HG02870 (cell line): ENCODE measurements at regions not wholly inside any gene's neighbourhood (a gene's known extent, or its start where the extent isn't known, plus 50 kb on each side); places are given as distances from the start of the nearest gene placed in this dataset.
"Not testable (repeated sequence)": the region's sequence is repeated elsewhere in the genome, so short reads cannot be mapped to it uniquely, and the experiment has no call there.

ENCODE experiments used
- ATAC-seq: cut with Tn5 transposase; IDR thresholded peaks from one replicate; pipeline ENCODE4 v1.9.1; 2021; ENCODE audit warnings: mild to moderate bottlenecking, moderate library complexity; ENCODE audit not compliant: unreplicated experiment

DNA sequence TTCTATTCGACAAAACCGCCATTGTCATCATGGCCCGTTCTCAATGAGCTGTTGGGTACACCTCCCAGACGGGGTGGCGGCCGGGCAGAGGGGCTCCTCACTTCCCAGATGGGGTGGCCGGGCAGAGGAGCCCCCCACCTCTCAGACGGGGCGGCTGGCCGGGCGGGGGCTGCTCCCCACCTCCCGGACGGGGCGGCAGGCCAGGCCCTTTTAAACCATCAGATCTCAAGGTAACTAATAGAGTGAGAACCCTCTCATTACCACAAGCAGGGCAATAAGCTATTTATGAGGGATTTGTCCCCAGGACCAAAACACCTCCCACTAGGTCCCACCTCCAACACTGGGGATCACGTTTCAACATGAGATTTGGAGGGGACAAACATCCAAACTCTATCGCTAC lies 571.5 kb downstream of the INSC start:
- not testable (repeated sequence) for ATAC-seq

DNA sequence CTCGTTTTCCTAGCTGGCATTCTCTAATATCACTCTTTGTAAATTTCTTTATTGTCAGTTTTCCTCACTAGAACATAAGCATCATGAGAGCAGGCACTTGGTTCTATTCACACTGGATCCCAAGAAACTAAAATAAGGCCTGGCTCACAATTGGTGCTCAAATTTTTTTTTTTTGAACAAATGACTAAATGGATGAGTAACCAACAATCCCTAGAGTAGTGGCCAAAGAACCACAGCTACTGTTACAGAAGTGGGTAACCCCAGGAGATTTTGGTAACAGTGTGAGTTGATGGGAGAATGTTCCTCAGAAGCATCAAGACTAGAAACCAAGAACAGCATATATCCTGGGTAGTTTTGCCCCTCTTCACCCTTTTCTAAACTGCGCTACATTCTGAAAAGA lies 572.6 kb downstream of the INSC start:
- ATAC-seq, result no peak

DNA sequence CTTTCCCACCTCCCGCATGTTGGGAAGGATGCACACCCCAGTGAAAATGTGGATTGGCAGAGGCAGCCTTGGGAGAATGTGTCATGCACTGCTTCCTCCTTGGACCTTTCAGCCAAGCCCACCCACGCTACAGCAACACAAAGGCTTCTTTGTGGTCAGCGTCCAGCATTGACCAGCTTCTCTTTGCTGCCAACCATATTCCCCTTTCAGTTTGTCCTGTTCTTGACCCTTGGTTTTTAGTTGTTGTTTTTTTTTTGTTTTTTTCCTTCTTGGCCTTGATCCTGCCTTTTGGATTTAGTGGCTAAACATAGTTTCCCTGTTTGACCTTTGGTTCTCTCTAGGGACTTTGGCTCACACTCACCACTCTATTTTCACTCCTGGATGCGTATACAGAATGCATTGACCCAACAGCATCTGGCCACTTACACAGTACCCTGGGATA lies 573.6 kb downstream of the INSC start:
- ATAC-seq, result no peak

DNA sequence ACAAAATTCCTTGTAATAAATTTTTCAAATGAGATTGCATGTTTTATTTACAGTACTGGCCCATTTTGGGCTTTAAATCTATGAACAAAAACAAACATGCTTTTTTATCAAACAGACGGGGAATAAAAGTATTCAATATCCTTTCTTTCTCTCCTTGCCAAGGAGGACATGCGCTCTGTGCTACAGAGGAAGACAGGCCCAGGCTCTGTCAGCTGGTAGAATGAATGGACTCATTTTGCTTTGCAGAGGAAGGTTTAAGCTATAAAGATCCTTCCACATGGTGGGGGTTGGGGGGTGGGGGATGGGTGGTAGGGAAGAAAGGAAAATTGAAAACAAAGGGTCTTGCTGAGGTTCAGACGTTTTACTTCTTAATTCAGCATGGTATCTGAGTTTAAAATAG lies 575.6 kb downstream of the INSC start:
- ATAC-seq, result no peak

DNA sequence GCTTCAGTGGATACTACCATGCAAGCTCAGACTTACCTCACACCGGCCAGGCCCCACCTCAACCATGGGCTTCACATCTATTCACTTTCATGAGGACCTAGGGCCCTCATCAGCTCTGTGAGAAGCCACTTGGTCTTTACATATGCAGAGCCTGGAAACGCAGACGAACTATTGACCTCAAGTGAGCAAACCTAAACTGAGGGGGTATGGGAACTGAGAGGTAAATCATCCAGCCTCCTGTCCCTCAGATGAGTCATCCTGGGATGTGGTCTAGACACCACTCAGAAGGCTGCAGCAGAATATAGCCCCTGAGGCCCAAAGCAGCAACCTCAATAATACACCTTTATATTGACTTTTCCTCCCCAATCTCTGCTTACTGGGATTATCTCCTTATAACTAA lies 578.0 kb downstream of the INSC start:
- peak; percentile 94 for ATAC-seq

DNA sequence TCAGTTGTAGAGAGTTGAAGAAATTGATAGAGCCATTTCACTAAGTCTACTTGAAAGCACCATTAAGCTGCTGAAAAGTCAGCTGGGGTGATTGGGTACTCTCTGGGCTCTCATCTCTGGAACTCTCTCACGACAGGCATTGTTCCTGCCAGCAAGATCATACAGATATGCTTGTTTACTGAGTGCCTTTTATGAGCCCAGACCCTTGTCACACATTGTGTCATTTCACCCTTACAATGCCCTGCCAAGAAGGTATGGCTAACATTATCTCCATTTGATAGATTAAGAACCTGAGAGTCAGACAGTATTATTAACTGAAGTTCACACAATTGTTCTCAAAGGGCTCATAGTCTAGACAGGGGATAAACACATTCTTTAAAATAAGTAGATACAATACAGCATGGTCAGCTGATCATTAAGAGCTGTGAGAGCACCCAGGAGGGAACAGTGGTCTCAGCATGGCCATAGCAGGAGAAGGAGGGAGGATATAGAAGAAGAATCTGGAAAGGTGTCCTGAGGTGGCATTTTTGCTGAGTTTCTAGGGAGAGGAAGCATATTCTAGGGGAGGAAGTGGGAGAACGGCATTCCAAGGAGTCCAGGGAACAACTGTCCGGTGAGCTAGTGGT lies 580.5 kb downstream of the INSC start:
- ATAC-seq, result no peak

DNA sequence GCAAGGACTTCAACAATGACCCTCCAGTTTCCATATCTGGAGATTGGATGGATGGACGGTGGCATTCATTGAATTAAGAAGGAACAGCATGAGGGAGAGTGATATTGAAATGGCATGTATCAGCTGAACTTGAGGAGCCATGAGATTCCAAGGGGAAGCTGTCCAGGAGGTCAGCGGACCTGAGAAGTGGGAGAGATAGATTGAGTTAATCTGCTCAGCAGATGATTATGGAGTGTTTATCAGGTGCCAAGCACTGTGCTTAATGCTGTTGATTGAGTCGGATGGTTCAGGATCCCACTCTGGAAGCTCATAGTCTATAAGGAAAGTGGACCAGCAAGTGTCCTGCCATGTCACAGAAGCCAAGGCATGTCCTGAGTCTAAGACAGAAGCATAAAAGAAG lies 581.3 kb downstream of the INSC start:
- no peak for ATAC-seq

DNA sequence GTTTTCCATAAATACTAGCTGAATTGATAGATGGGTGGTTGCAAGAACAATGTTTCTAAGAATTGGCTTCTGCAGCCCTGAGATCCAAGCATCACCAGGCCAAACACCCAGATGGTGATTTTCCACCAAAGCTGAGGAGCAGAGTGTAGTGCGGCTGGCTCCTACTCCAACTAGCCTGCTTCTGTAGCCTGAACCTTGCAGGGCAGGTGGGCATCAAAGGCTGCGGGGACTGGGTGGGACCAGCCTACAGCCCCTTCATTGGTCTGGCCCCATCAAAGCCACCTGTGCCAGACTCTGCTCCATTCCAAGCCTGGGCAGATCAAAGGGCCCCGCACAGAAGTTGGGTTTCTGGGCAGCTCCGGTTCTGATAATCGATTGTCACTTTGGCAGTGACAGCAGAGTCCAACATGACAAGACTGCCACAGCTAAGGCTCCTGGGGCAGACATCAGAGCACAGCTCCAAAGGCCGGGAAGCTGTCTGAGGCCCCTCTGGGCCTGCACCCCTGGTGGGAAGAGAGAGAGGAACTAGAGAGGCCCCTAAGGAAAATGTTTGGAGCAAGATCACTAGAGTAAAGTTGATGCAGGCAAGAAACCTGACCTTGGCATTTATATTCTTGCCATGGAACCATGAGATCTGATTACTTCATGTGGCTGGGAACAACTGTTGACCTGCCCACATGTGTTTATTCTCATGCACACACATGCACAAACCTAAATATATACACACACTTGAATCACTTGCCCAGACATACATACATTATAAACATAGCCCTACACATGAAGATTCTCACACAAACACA lies 582.9 kb downstream of the INSC start:
- ATAC-seq, result no peak

DNA sequence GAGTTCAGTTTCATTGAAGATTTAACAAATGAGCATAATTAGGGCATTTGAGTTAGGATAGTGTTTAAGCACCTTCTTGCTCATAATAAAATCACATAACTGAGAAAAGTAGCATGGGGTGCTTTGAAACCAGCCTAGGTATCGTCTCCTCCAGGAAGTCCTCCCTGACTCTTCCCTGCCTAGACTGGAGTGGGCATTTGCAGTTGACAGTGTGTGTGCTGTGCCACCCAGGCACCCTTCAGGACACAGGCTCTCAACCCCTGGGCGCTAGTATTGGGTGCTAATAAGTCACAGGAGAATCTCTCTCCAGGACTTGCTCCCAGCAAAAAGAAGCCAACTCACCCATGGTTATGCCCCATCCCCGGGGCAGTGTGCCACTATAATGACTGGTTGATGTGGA lies 584.1 kb downstream of the INSC start:
- no peak for ATAC-seq

DNA sequence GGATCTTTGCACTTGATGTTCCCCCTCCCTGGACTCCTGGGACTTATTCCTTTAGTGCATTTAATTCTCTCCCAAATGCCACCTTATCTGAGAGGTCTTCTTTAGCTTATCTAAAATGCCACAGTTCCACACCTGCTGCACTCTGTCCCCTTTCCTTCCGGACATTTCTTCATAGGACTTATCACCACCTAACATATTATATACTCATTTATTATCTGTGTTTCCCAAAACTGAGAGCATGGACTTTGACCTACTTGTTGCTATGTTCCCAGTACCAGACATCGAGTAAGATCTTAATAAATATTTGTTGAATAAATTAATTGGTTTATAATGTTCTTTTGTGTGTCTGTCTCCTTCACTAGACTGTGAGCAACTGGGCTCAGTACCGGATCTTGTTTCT lies 585.3 kb downstream of the INSC start:
- ATAC-seq, result no peak

DNA sequence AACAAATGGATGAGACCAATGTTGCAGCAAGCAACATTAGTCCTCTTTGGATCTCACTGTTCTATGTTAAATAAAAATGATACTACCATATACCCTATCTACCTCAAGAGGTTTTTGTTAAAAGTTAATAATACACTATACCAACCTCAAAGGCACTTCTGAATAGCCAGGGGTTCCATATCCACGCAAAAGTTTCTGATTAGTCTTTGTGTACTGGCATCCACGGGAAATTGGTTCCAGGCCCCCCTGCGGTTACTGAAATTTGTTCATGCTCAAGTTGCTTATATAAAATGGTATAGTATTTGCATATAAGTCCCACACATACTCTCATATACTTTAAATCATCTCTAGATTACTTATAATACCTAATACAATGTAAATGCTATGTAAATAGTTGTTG lies 585.7 kb downstream of the INSC start:
- ATAC-seq, result no peak

DNA sequence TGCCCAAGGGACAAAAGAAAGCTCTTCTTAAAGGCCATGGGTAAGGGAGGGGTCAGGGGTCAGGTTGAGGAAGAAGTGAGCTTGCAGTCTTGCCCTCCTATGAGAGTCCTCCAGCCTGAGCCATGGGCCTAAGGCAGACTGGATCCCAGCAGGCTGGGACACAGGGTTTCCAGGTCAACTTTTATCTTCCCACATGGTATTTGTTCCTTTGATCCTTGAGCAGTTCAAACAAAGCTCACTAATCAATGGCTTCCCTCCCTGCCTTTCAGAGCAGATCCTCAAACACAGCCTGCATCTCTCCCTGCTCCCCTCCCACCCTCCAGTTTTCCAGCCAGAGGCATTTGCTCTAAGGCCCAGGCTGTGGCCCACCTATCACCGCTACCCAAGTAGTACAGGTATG lies 589.3 kb downstream of the INSC start:
- ATAC-seq, result no peak

DNA sequence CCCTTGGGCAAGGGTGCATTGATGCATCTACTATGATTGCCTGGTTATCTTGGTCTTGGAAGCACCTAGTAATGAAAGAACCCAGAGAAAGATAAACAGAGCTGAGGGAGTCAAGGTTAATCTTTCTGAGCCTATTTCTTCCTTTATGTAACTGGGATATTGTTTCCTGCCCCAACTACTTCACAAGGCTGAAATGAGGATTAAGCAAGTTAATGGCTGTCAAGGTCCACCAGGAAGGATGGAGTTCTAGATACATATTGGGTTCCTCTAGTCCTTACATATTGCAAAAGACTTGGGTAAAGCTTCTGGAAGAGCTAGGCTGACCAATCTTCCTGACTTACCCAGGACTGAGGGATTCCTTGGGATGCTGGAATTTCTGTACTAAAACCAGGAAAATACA lies 589.8 kb downstream of the INSC start:
- no peak for ATAC-seq

DNA sequence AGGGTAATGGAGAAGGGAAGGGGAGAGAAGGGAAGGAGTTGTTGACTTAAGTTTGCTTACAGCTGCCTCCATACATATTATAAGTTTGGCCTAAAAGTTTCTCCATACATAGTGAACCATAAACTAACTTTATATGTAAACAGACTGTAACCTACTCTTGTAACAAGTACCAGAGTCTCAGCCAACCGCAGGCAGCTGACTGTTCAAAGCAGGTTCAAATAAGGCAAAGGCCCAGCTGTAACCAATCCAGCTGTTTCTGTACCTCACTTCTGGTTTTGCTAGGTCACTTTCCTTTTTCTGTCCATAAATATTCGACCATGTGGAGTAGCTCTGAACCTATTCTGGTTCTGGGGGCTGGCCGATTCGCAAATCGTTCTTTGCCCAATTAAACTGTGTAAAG lies 591.2 kb downstream of the INSC start:
- ATAC-seq, result no peak

DNA sequence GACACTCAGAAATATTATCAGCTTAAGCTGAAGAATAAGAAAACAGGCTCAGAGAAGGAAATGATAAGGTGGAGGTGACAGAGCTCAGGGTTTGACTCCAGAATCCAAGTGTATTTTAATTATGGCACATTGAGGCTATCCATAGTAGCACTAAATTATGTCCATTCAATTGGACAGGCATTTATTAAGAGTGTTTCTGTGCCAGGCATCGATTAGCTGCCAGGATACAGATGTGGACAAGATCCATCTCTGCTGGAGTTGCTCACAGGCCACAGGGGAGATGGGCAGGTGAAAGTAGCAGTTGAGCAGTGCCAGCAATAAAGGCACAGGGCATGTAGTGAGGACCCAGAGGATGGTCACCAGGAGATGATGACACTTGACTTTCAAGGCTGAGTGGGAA lies 592.5 kb downstream of the INSC start:
- ATAC-seq, result no peak

DNA sequence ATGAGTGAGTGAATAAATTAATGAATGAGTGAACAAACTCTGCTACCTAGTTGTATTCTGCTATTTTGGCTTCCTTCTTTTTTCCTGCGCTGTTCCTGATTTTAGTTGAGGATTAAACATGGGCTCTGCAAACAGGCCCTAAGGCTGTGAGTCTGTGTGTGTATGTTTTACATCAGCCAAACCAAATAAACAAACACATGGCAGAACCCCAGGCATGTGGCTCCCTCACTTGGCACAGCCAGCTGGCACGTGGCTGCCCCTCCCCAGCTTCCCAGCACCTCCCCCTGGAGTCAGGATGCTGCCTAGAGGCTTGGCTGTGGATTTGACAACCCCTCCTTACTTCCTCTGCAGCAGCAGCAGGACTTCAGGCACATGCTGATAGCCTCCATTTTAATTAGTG lies 593.2 kb downstream of the INSC start:
- ATAC-seq, result no peak

DNA sequence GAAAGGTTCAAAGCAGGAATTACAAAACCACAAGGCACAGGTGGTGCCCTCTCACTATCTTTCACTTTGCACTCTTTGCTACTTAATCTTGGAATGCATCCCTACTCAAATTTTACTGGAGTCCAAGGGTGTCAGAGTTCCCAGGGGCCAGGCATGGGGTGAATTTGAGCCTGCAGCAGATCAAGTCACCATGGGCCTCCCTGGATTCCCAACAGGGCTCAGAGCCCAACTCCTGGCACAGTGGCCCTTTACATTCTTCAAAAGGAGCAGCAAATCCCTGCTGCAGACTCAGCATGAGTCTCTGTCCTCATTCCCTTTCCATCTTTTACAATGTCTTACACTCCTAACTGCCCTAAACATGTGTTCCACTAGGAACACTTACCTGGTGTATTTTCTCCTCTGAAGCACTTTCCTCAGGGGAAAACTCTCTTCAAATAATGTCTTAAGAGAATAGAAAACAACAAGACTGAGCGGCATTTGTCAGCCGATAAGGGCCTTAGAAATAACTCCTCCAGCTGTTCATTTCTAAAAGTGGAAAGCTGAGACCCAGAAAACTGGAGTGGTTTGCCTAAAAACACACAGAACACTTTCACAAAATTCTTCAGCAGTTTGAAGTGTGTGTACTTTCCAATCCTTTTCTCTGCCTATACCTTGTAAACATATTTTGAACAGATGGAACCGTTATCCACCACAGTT lies 596.0 kb downstream of the INSC start:
- ATAC-seq, result no peak

DNA sequence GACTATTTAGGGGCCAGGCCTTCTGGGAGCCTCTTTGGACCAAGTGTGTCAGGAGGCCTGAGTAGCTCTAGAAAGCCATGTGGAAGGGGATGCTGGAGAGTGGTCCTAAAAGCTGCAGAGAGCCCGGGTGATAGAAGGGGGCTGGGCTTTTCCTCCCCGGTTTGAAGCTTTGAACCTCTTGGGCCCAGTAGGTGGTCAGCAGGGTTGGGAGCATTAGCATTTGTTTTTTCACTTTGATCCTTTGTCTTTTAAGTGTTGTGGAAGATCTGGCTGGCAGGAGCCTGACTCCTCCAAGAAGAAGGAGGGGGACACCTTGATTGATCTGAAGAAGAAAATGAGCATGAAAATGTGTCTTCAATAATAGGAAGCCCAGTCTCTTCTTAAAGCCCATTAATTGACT lies 596.6 kb downstream of the INSC start:
- ATAC-seq, result no peak

DNA sequence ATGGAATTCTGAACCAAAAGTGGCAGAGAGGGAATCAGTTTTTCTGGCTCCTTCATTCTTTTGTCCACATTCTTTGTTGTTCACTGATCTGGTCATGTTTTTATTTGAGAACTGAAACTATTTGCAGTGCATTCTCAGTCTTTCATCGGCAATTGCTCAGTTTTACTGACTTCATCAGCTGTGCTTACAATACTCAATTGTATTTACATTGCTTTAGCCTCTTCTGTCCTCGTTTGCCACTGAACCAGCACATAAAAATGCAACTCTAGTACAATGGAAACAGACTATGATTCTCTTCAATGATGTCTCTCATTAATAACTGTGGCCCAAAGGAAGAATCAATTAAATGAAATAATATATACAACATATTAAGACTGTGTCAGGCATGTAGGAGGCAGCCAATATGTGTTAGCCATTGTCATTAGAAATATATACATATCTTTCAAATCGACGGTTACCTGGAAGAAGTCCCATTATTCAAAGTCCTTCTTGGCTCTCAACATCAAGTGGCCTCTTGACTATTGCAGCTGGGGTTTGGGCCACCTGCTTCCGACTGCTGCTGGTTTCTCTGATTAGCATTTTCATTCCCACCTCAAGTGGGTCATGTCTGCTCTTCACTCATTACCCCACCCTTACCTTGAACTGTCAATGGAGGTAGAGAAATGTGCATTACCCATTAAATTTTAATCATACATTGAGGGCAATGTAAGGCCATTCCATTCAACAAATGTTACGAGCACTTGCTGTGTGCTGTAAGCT lies 600.1 kb downstream of the INSC start:
- no peak for ATAC-seq

DNA sequence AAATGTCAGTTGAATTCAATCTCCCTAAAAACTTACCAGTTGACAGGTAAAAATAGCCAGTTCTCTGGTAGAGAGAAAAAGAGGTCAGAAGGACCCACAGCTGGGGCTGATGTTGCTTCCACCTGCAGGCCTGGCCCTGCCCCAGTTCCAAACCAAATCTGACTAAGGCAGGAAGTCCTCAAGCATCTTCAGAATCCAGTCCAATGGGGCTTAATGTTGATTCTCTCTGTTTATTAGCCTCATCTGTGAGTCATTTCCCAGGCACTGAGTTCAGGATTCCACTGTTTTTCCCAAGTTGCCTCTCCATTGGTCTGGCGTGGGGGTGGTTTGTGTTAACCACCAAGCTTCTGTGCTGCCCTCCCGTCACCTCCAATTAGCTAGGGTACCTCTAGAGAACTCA lies 601.8 kb downstream of the INSC start:
- ATAC-seq, result no peak

DNA sequence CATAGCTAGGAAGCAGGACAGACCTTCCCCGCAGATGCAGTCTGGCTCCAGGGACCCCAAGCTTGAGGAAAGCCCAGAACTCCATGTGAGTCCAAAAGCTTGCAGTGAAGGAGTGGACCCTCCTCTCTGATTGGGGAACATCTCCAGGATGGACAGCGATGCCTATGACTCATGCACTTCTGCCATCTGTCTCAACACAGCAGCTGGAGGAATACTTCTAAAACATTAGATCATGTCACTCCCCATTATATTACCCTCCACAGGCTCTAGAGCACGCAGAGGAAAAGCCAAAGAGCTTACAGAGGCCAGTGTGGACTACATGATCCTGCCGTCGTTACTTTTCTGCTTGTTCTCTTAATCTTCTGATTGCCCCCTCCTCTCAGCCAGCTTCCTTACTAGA lies 605.7 kb downstream of the INSC start:
- ATAC-seq, result no peak
